ENCODE measurements at regions not wholly inside any gene's neighbourhood (a gene's known extent, or its start where the extent isn't known, plus 50 kb on each side); places are given as distances from the start of the nearest gene placed in this dataset.

DNA sequence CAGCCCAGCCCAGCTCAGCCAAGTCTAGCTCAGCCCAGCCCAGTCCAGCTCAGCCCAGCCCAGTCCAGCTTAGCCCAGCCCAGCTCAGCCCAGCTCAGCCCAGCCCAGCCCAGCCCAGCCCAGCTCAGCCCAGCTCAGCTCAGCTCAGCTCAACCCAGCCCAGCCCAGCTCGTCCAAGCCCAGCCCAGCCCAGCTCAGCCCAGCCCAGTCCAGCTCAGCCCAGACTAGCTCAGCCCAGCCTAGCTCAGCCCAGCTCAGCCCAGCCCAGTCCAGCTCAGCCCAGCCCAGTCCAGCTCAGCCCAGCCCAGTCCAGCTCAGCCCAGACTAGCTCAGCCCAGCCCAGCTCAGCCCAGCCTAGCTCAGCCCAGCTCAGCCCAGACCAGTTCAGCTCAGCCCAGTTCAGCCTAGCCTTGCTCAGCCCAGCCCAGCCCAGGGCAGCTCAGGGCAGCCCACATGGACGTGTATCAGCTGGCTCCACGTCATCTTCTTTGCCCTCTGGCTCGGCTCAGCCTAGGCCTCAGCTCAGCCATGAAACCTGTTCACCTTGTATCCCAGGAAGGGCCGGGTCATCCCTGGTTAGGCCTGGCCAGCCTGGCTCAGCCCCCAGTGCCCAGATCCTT, 185.6 kb downstream of the TMEM121 start:
- no peak for TF ChIP-seq POLR2A (IDR thresholded peaks at IDR 0.05)
- no peak for TF ChIP-seq CTCF (IDR thresholded peaks at IDR 0.05)

All from testis (tissue), 2 donors.